ENCODE measurements at regions not wholly inside any gene's neighbourhood (a gene's known extent, or its start where the extent isn't known, plus 50 kb on each side); places are given as distances from the start of the nearest gene placed in this dataset.

GRCh38 chr20:16946097-16946496 is 197.9 kb downstream of the OTOR start:
- DNase-seq (ENCODE audit: low spot score) = no peak

- no peak for DNase-seq (ENCODE audit: low spot score)
These were observed 199.3 kb downstream of the OTOR start for GRCh38 chr20:16947479-16947878.

- no peak for DNase-seq (ENCODE audit: low spot score)
These were observed 203.7 kb downstream of the OTOR start for GRCh38 chr20:16951876-16952275.

GRCh38 chr20:16952965-16953364 is 204.8 kb downstream of the OTOR start:
- no peak for DNase-seq (ENCODE audit: low spot score)

- no peak for DNase-seq (ENCODE audit: low spot score)
These were observed 205.7 kb downstream of the OTOR start for GRCh38 chr20:16953858-16954257.

GRCh38 chr20:16955462-16955861 is 207.3 kb downstream of the OTOR start:
- DNase-seq (ENCODE audit: low spot score) = no peak

GRCh38 chr20:16955971-16956370 is 207.8 kb downstream of the OTOR start:
- no peak for DNase-seq (ENCODE audit: low spot score)

- no peak for DNase-seq (ENCODE audit: low spot score)
These were observed 217.2 kb downstream of the OTOR start for GRCh38 chr20:16965401-16965800.

- DNase-seq (ENCODE audit: low spot score) = no peak
These were observed 218.2 kb downstream of the OTOR start for GRCh38 chr20:16966276-16966880.

- no peak for DNase-seq (ENCODE audit: low spot score)
These were observed 219.9 kb downstream of the OTOR start for GRCh38 chr20:16968099-16968498.

GRCh38 chr20:16970776-16971175 is 222.6 kb downstream of the OTOR start:
- no peak for DNase-seq (ENCODE audit: low spot score)

GRCh38 chr20:16974080-16974854 is 226.1 kb downstream of the OTOR start:
- no peak for DNase-seq (ENCODE audit: low spot score)

- no peak for DNase-seq (ENCODE audit: low spot score)
These were observed 226.7 kb downstream of the OTOR start for GRCh38 chr20:16974855-16975162.

- DNase-seq (ENCODE audit: low spot score) = no peak
These were observed 227.5 kb downstream of the OTOR start for GRCh38 chr20:16975682-16976081.

GRCh38 chr20:16978497-16978896 is 230.3 kb downstream of the OTOR start:
- DNase-seq (ENCODE audit: low spot score) = no peak

GRCh38 chr20:16982091-16982726 is 234.1 kb downstream of the OTOR start:
- no peak for DNase-seq (ENCODE audit: low spot score)

GRCh38 chr20:16984481-16984880 is 236.3 kb downstream of the OTOR start:
- DNase-seq (ENCODE audit: low spot score) = no peak

GRCh38 chr20:17003170-17003870 is 223.5 kb upstream of the PCSK2 start:
- DNase-seq (ENCODE audit: low spot score) = no peak

GRCh38 chr20:17010181-17010580 is 216.7 kb upstream of the PCSK2 start:
- no peak for DNase-seq (ENCODE audit: low spot score)

- no peak for DNase-seq (ENCODE audit: low spot score)
These were observed 214.2 kb upstream of the PCSK2 start for GRCh38 chr20:17012546-17013226.

GRCh38 chr20:17014217-17014616 is 212.6 kb upstream of the PCSK2 start:
- no peak for DNase-seq (ENCODE audit: low spot score)

- DNase-seq (ENCODE audit: low spot score) = no peak
These were observed 212.0 kb upstream of the PCSK2 start for GRCh38 chr20:17014756-17015366.
